B cell (primary cell): ENCODE measurements at regions not wholly inside any gene's neighbourhood (a gene's known extent, or its start where the extent isn't known, plus 50 kb on each side); places are given as distances from the start of the nearest gene placed in this dataset.

ENCODE experiments used
- ATAC-seq: fragments of 200-7000 bp; cut with Tn5 transposase; one replicate; pipeline ENCODE4 v1.10.0; 2021; ENCODE audit warnings: low read depth, mild to moderate bottlenecking, moderate number of reproducible peaks, moderate library complexity
- CTCF ChIA-PET: fragments of 350-600 bp; sonication (Branson Sonifier 250); formaldehyde crosslinking; loops from one replicate; lab custom pipeline; 2021; ENCODE audit warnings: antibody characterized with exemption, inconsistent platforms; lab: Charles Lee
- POLR2A ChIA-PET: fragments of 350-600 bp; sonication (Branson Sonifier 250); formaldehyde crosslinking; loops from one replicate; lab custom pipeline; 2021; ENCODE audit warnings: antibody characterized with exemption; lab: Charles Lee
- DNase-seq: peaks from one replicate; pipeline ENCODE4 v3.0.0; 2013
- H2AFZ ChIP-seq: 2 replicates; pipeline ENCODE4 v1.6.1; 2012; ENCODE audit warnings: mild to moderate bottlenecking, low read depth, low read length; ENCODE audit not compliant: insufficient read depth, poor library complexity, severe bottlenecking
- H3K27ac ChIP-seq, 2 donors: 1 replicate in 1 of 2; 2 replicates in 1 of 2; pipeline ENCODE4 v1.5.1; 2012 to 2013; ENCODE audit warnings: low read length in 2 of 2, mild to moderate bottlenecking in 2 of 2, moderate library complexity in 1 of 2
- H3K27me3 ChIP-seq, 4 experiments: fragments of 200-600 bp in 1 of 4; sonication (generic) in 1 of 4; replicated peaks in 1 of 4; 1 replicate in 2 of 4; 2 replicates in 2 of 4; pipeline versions ENCODE4 v1.6.1 to v1.7.0; 2013 to 2016; ENCODE audit warnings: low read length in 3 of 4, mild to moderate bottlenecking in 2 of 4, mixed read lengths in 1 of 4, moderate library complexity in 1 of 4; ENCODE audit not compliant: insufficient read depth in 4 of 4, control insufficient read depth in 3 of 4; ENCODE audit errors: control extremely low read depth in 1 of 4
- H3K36me3 ChIP-seq, 2 experiments: replicated peaks in 1 of 2; 1 replicate in 1 of 2; 2 replicates in 1 of 2; pipeline versions ENCODE4 v1.6.1 to v1.7.1; 2013; ENCODE audit warnings: low read length in 1 of 2; ENCODE audit not compliant: insufficient read depth in 2 of 2, control insufficient read depth in 1 of 2; ENCODE audit errors: control extremely low read depth in 1 of 2, extremely low read depth in 1 of 2
- H3K4me1 ChIP-seq, 2 donors: fragments of 200-600 bp in 1 of 2; sonication (generic) in 1 of 2; 1 replicate in 1 of 2; 2 replicates in 1 of 2; pipeline versions ENCODE4 v1.5.1 to v1.6.1; 2013 to 2017; ENCODE audit warnings: low read length in 2 of 2; ENCODE audit not compliant: control insufficient read depth in 2 of 2, insufficient read depth in 2 of 2
- H3K4me2 ChIP-seq: replicated peaks from 2 replicates; pipeline ENCODE3; 2012; ENCODE audit warnings: mild to moderate bottlenecking, low read depth, low read length; ENCODE audit not compliant: poor library complexity, severe bottlenecking
- H3K4me3 ChIP-seq, 5 experiments: fragments of 200-600 bp in 1 of 5; sonication (generic) in 1 of 5; 1 replicate in 3 of 5; 2 replicates in 2 of 5; pipeline versions ENCODE4 v1.5.1 to v1.7.0; 2011 to 2016; ENCODE audit warnings: low read length in 4 of 5, mild to moderate bottlenecking in 4 of 5, low read depth in 2 of 5, control low read depth in 1 of 5, moderate library complexity in 1 of 5; ENCODE audit not compliant: insufficient read depth in 1 of 5; ENCODE audit errors: control extremely low read depth in 1 of 5, extremely low read depth in 1 of 5
- H3K79me2 ChIP-seq: fragments of 200-600 bp; sonication (generic); one replicate; pipeline ENCODE4 v1.6.0; 2016; ENCODE audit warnings: low read length; ENCODE audit not compliant: control insufficient read depth, insufficient read depth
- H3K9ac ChIP-seq: fragments of 200-600 bp; sonication (generic); 2 replicates; pipeline ENCODE4 v1.6.1; 2017; ENCODE audit warnings: mild to moderate bottlenecking, low read length, moderate library complexity
- H3K9me3 ChIP-seq, 3 donors: one replicate each; pipeline versions ENCODE4 v1.6.1 to v1.7.1; 2013; ENCODE audit warnings: low read length in 2 of 3; ENCODE audit not compliant: control insufficient read depth in 2 of 3, insufficient read depth in 1 of 3; ENCODE audit errors: control extremely low read depth in 1 of 3
- H4K20me1 ChIP-seq: 2 replicates; pipeline ENCODE4 v1.6.0; 2012; ENCODE audit warnings: mild to moderate bottlenecking, low read length; ENCODE audit not compliant: insufficient read depth, control insufficient read depth, poor library complexity, severe bottlenecking
- H3K27ac Mint-ChIP-seq: one replicate; pipeline ENCODE4 v1.8.0; 2021; ENCODE audit warnings: mixed read lengths
- H3K27me3 Mint-ChIP-seq: one replicate; pipeline ENCODE4 v1.8.0; 2021; ENCODE audit warnings: mixed read lengths
- H3K4me1 Mint-ChIP-seq: one replicate; pipeline ENCODE4 v1.8.0; 2021; ENCODE audit warnings: mixed read lengths
- H3K4me3 Mint-ChIP-seq: one replicate; pipeline ENCODE4 v1.8.0; 2021; ENCODE audit warnings: mixed read lengths
- H3K9me3 Mint-ChIP-seq: one replicate; pipeline ENCODE4 v1.8.0; 2022; ENCODE audit warnings: mixed read lengths; ENCODE audit not compliant: insufficient read depth
- CTCF ChIP-seq: fragments of 200-600 bp; IDR thresholded peaks from one replicate; pipeline ENCODE4 v1.8.0; 2022; ENCODE audit warnings: antibody characterized with exemption, mild to moderate bottlenecking
- EZH2 ChIP-seq: IDR thresholded peaks from 2 replicates; pipeline ENCODE4 v1.6.1; 2012; ENCODE audit warnings: borderline replicate concordance, low read depth, mild to moderate bottlenecking, moderate library complexity, low read length; ENCODE audit not compliant: insufficient read depth, poor library complexity, severe bottlenecking
- WGBS: methylation state at CpG from one replicate; pipeline ENCODE4 v1.1.5; 2013; ENCODE audit warnings: missing lambda C conversion rate; ENCODE audit not compliant: insufficient coverage; 5-methylcytosine and 5-hydroxymethylcytosine counted together
- intact Hi-C: fragments of 100-400 bp; cut with micrococcal nuclease; formaldehyde crosslinking; loops from one replicate; pipeline ENCODE4 v1.10.0; 2022

- DNase-seq, result peak; percentile 79
- WGBS, result 31% methylated on average over 14 of the region's 18 CpGs
- Histone ChIP-seq H3K36me3 (no peaks in the 10 kb centered on the region), H3K9me3 (no peaks in the 10 kb centered on the region), H3K27ac (no peak overlapping the region), H3K4me2 (no peak overlapping the region), H4K20me1 (no peaks in the 10 kb centered on the region), H2AFZ (peak overlapping the region; percentile 31), H3K27me3 (peaks cover 0 to 4% (median 0%) of the 10 kb centered on the region in 4 experiments), H3K79me2 (no peaks in the 10 kb centered on the region), H3K9ac (no peak overlapping the region), H3K4me3 (no peak overlapping the region), H3K4me1 (peaks cover 6 to 8% of the 10 kb centered on the region in 2 donors)
- Mint-ChIP-seq H3K9me3 (no peaks in the 10 kb centered on the region), H3K27ac (peak overlapping the region; percentile 1), H3K4me1 (peaks cover 4% of the 10 kb centered on the region), H3K4me3 (no peak overlapping the region), H3K27me3 (peaks cover 13% of the 10 kb centered on the region)
- ChIA-PET CTCF (interaction anchor here (0.6 to 12.6 kb wide), 35 partner anchors 9 to 678 kb away, joined by 3 to 270 read pairs (median 4); no protein-coding TSS in a partner anchor), POLR2A (interaction anchor here (0.7 kb wide), 1 partner anchor 228 kb away, joined by 4 read pairs; no protein-coding TSS in a partner anchor)
- intact Hi-C loops, result loop anchor here (2.0 to 5.0 kb wide), 4 partner anchors 74 to 843 kb away; partner anchors contain the start of gene GCLC
- TF ChIP-seq EZH2 (no peak), CTCF (peak; percentile 98)
- ATAC-seq, result peak; percentile 94
Observed at GRCh38 chr6:53725791-53726575, 60.4 kb upstream of the KLHL31 start.

GRCh38 chr6:53724501-53724900 is 58.9 kb upstream of the KLHL31 start:
- CTCF ChIA-PET, result interaction anchor here (0.8 to 12.6 kb wide), 14 partner anchors 8 to 610 kb away, joined by 3 to 270 read pairs (median 4); no protein-coding TSS in a partner anchor
- Mint-ChIP-seq H3K27me3 (peaks cover 13% of the 10 kb centered on the region), H3K27ac (no peak overlapping the region), H3K4me1 (peaks cover 4% of the 10 kb centered on the region), H3K9me3 (no peaks in the 10 kb centered on the region), H3K4me3 (no peak overlapping the region)
- H3K9ac ChIP-seq, result no peak overlapping the region
- no peak overlapping the region for H3K4me2 ChIP-seq
- no peaks in the 10 kb centered on the region for H3K36me3 ChIP-seq
- no peaks in the 10 kb centered on the region for H3K9me3 ChIP-seq
- H3K27me3 ChIP-seq, result peaks cover 0 to 4% (median 0%) of the 10 kb centered on the region in 4 experiments
- intact Hi-C loops, result no loop called here
- POLR2A ChIA-PET, result no interaction called here
- no peaks in the 10 kb centered on the region for H3K79me2 ChIP-seq
- no peak for DNase-seq
- H3K27ac ChIP-seq, result no peak overlapping the region
- ATAC-seq, result no peak
- H3K4me3 ChIP-seq, result no peak overlapping the region
- no peak overlapping the region for H2AFZ ChIP-seq
- WGBS, result 83% methylated on average over 1 of the region's 1 CpG
- H3K4me1 ChIP-seq, result peaks cover 6 to 8% of the 10 kb centered on the region in 2 donors
- TF ChIP-seq CTCF (no peak), EZH2 (no peak)
- H4K20me1 ChIP-seq, result no peaks in the 10 kb centered on the region
